NCI-H446 treated with DMSO at 0.1 percent for 48 hours (cell line): ENCODE measurements at regions not wholly inside any gene's neighbourhood (a gene's known extent, or its start where the extent isn't known, plus 50 kb on each side); places are given as distances from the start of the nearest gene placed in this dataset.
A peak's percentile ranks its signal among the peaks of the same experiment; 100 is the strongest.
"Not testable (repeated sequence)": the region's sequence is repeated elsewhere in the genome, so short reads cannot be mapped to it uniquely, and the experiment has no call there.

Experiments used
- DNase-seq: peaks from one replicate; lab custom pipeline; 2025; lab: John Stamatoyannopoulos, UW

- peak; percentile 32 for DNase-seq
Observed at GRCh38 chr17:71869841-71870545, 250.8 kb upstream of the SOX9 start.

DNA sequence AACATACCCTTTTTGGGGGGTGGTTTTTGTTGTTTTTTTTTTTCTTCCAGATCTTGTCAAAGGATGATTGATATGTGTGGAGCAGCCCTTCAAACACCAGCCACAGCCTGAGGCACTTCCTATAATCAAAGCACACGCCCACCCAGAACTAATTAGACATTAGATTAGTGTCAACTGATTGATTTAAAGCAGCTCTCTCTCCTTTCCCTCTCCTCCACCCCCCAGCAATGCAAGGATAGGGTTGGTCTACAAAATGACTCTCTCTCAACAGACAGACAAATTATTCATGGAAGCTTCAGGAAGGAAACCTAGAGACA is 250.3 kb upstream of the SOX9 start:
- DNase-seq, result peak; percentile 46

GRCh38 chr17:71872843-71873485 is 247.9 kb upstream of the SOX9 start:
- DNase-seq, result no peak

DNA sequence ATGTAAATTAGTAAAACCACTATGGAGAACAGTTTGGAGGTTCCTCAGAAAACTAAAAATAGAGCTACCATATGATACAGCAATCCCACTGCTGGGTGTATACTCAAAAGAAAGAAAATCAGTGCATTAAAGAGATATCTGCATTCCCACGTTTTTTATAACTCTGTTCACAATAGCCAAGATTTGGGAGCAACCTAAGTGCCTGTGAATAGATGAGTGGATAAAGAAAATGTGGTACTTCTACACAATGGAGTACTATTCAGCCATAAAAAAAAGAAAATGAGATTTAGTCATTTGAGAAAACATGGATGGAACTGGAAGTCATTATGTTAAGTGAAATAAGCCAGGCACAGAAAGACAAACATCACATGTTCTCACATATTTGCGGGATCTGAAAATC is 246.0 kb upstream of the SOX9 start:
- DNase-seq, result not testable (repeated sequence)

- DNase-seq, result no peak
Observed at GRCh38 chr17:71878271-71878670, 242.5 kb upstream of the SOX9 start.

DNA sequence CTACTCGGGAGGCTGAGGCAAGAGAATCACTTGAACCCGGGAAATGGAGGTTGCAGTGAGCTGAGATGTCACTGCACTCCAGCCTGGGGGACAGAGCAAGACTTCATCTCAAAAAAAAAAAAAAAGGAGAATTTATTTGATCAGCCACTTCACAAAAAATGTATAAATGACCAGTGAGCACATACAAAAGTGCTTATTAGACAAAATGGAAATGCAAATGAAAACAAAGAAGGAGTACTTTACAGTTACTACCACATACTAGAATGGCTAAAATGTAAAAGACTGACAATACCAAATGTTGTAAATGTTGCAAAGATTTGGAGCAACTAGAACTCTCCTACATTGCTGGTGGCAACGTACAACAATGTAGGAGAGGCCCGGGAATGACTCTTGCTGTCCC is 241.8 kb upstream of the SOX9 start:
- DNase-seq, result no peak

- no peak for DNase-seq
Observed at GRCh38 chr17:71881041-71881440, 239.8 kb upstream of the SOX9 start.

DNA sequence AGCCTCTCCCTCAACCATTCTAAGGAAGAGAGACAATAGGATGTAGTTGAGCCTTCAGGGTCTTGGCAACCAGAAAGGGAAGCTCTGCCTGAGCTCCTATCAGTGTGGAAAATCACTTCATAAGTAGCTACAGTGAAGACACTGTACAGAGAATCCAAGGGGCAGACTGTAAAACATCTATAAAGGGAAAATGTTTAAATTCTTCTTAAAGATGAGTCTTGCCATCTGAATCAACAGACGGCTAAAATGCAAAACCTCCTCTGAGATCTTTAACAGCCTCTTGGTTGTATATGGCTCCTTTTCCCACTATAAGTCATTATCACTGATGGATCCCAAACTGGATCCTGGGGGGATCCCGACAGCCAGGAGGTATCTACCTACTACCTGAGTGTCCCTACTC is 239.2 kb upstream of the SOX9 start:
- DNase-seq, result no peak

- no peak for DNase-seq
Observed at GRCh38 chr17:71883258-71883657, 237.6 kb upstream of the SOX9 start.

DNA sequence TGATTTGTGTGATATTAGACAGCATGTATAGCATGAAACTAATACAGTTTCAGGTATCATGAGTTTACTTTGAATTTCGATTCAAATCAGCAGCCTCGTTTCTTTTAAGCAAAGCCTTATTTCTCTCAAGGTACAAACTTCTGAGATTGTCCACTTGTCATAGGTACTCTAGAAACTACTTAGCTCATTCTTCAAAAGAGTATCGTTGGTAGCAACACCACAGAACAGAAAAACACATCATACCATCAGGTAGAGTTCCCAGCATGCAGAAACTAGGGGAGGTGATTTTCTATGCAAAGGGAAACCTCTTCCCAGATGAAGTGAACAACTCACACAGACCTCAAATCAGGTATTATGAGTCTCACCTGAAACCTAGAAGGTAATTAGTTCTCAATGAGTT is 237.0 kb upstream of the SOX9 start:
- no peak for DNase-seq

DNA sequence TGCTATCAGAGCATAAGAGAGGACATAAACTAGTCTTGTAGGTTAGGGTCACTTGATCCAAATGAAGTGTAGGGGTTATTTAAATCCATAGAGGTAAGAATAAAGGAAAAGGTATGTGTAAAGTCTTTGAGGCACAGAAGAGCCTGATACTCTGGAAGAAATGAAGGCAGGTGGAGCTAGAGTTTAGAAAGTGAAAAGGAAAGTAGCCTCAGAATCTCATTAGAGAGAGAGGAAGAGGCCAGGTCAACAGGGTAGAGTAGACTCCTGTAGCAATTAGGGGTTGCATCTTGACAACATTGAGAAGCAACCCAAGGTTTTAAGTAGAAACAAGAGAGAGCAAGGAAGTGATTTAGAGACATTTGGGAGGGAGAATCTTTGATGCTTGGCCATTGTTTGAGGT is 235.2 kb upstream of the SOX9 start:
- DNase-seq, result no peak

DNA sequence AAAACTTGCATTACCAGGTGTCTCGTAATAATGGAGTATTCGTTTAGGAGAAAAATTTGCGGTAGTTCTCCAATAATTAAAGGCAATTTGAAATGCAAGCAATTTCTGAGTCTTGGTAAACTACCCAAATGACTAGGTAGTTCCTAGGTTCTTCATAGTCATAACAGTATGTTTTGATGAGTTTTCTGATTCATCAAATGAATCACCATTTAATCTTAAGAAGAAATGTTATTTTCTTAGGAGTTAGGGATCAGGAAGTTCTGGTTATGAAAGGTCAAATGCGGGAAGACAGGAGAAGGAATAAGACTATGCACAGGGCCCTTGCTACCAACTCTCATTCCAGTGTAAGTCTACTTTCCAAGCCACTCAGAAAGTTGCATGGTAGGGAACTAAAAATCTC is 221.5 kb upstream of the SOX9 start:
- no peak for DNase-seq

DNA sequence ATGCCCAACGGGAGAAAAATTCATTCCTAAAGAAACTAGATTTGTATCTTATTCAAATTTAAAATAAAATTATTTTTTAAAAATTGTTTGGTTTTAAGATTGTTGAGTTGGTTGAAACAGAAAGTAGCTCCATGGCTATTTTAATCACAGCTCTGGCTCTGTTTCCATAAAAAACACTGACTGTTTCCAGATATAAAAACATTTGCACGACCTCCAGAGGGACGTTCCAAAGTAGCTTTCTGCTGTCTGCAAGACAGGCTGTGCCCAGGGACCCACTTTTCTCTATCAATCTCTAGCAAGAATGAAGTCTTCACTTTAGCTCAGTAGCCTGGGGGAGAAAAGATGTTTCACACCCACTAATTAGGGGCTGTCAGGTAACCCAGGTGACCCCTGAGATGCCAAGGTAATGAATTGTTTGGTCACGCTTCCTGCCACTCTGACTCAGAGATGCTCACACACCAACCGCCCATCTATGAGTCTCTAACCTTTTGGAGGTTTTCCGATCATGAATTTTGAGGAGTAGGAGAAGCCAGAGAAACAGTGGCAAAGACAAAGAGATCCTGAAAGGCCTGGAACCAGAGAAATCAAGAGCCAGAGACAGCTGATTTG is 220.1 kb upstream of the SOX9 start:
- DNase-seq, result no peak

GRCh38 chr17:71902894-71903506 is 217.8 kb upstream of the SOX9 start:
- no peak for DNase-seq

- DNase-seq, result no peak
Observed at GRCh38 chr17:71905376-71906031, 215.3 kb upstream of the SOX9 start.

GRCh38 chr17:71909155-71909554 is 211.7 kb upstream of the SOX9 start:
- DNase-seq, result no peak

- DNase-seq, result no peak
Observed at GRCh38 chr17:71910002-71910401, 210.8 kb upstream of the SOX9 start.

DNA sequence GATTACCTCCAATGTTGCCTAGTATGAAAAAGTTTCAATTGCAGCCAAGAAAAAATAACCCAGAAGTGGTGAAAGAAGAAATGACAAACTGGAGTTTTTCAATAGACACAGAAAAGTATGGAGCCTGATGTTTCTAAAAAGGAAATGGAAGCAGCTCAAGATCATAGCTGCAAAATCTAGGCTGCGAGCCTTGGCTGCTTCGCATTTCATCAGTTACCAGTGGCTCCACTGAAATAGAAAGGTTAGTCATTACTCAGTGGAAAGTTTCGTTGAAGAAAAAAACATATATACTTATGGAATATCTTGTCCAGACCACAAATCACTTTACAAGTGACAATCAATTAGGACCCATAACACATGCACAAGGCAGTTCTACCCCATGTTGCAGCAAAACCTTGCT is 206.8 kb upstream of the SOX9 start:
- DNase-seq, result no peak

GRCh38 chr17:71914812-71915211 is 206.0 kb upstream of the SOX9 start:
- no peak for DNase-seq

DNA sequence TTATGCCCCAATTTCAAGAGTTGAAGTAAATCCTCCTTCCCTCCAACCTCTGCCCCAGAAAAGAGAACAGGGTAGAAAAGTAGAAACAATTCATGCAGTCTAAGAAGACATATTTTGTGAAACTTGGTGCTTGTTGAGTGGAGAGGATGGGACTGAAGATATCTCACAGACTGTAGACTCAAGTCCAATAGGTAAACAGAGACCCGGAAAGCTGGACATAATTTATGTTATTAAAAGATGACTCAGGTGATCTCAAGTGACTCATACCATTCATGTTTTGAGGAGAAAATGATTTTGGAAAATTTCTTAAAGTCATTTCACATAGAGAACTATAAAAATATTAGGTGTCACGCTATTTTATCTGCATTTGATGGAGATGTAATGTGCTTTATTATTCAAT is 203.1 kb upstream of the SOX9 start:
- DNase-seq, result no peak

GRCh38 chr17:71919186-71919585 is 201.6 kb upstream of the SOX9 start:
- peak; percentile 88 for DNase-seq

DNA sequence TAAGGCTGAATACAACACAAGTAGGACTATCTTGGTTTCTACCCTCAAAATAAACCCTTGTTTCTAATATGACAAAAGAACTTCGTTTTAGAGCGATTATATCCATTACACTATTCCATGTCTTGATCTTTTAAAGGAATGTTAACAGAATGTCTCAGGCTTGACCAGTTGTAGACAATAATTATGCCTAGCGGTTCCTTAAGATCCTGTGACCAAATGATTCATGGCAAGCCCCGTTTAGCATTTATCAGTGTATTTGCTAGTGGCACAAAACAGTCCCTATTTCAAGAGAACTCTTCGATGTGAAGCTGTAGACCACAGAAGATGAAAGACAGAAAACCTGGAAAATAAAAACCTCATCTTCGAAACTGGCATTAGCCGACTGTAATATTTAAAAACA is 200.9 kb upstream of the SOX9 start:
- no peak for DNase-seq

DNA sequence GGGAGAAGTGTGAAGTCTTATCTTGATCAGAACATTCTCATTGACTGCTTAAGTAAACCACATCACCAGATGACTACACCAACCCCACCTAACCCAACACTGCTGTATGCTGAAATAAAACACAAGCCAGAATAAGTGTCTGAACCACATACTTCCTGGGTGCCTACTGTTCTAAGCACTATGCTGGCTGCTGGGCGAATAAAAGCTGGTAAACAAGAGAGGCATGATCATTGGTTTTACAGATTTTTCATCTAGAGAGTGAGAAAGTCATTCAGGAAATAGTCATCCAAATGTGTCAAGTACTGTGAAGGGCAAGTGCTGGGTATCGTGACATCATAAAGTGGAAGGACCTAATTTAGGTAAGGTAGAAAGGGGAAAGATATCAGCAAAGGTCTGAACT is 199.0 kb upstream of the SOX9 start:
- DNase-seq, result no peak
